Activated effector memory CD4-positive, alpha-beta T cell treated with Interleukin-2 at 50 U/mL for 16 hours (primary cell): ENCODE measurements at regions not wholly inside any gene's neighbourhood (a gene's known extent, or its start where the extent isn't known, plus 50 kb on each side); places are given as distances from the start of the nearest gene placed in this dataset.
A peak's percentile ranks its signal among the peaks of the same experiment; 100 is the strongest.

Source experiments
- DNase-seq: peaks from one replicate; pipeline ENCODE4 v3.0.0-alpha.2; 2020

- no peak for DNase-seq
Measured at GRCh38 chr2:118222672-118223421, 134.6 kb downstream of the INSIG2 start.

GRCh38 chr2:118222273-118222594 lies 134.0 kb downstream of the INSIG2 start:
- no peak for DNase-seq

- no peak for DNase-seq
Measured at GRCh38 chr2:118221536-118222272, 133.4 kb downstream of the INSIG2 start.

- no peak for DNase-seq
Measured at GRCh38 chr2:118219611-118220010, 131.3 kb downstream of the INSIG2 start.

GRCh38 chr2:118216224-118216623 lies 128.0 kb downstream of the INSIG2 start:
- no peak for DNase-seq

GRCh38 chr2:118209727-118210126 lies 121.5 kb downstream of the INSIG2 start:
- no peak for DNase-seq

GRCh38 chr2:118207889-118208288 lies 119.6 kb downstream of the INSIG2 start:
- DNase-seq, result no peak

- peak; percentile 22 for DNase-seq
Measured at GRCh38 chr2:118202707-118203303, 114.5 kb downstream of the INSIG2 start.

GRCh38 chr2:118198268-118198667 lies 110.0 kb downstream of the INSIG2 start:
- no peak for DNase-seq

GRCh38 chr2:118197011-118197675 lies 108.9 kb downstream of the INSIG2 start:
- DNase-seq, result no peak

- no peak for DNase-seq
Measured at GRCh38 chr2:118190474-118190873, 102.2 kb downstream of the INSIG2 start.

GRCh38 chr2:118186858-118187254 lies 98.6 kb downstream of the INSIG2 start:
- DNase-seq, result no peak

GRCh38 chr2:118186110-118186857 lies 98.0 kb downstream of the INSIG2 start:
- DNase-seq, result peak; percentile 83

GRCh38 chr2:118185210-118186109 lies 97.2 kb downstream of the INSIG2 start:
- DNase-seq, result peak; percentile 35

GRCh38 chr2:118183381-118183780 lies 95.1 kb downstream of the INSIG2 start:
- no peak for DNase-seq

GRCh38 chr2:118179445-118179844 lies 91.2 kb downstream of the INSIG2 start:
- DNase-seq, result no peak

- DNase-seq, result no peak
Measured at GRCh38 chr2:118177884-118178283, 89.6 kb downstream of the INSIG2 start.

GRCh38 chr2:118177318-118177717 lies 89.0 kb downstream of the INSIG2 start:
- no peak for DNase-seq

- no peak for DNase-seq
Measured at GRCh38 chr2:118176601-118177000, 88.3 kb downstream of the INSIG2 start.

- no peak for DNase-seq
Measured at GRCh38 chr2:118171546-118171945, 83.3 kb downstream of the INSIG2 start.

- peak; percentile 18 for DNase-seq
Measured at GRCh38 chr2:118169359-118170005, 81.2 kb downstream of the INSIG2 start.
